GM18861 (cell line): ENCODE measurements at regions not wholly inside any gene's neighbourhood (a gene's known extent, or its start where the extent isn't known, plus 50 kb on each side); places are given as distances from the start of the nearest gene placed in this dataset.
"Not testable (repeated sequence)": the region's sequence is repeated elsewhere in the genome, so short reads cannot be mapped to it uniquely, and the experiment has no call there.

Source experiments
- ATAC-seq: cut with Tn5 transposase; IDR thresholded peaks from one replicate; pipeline ENCODE4 v1.9.1; 2021; ENCODE audit not compliant: unreplicated experiment

DNA sequence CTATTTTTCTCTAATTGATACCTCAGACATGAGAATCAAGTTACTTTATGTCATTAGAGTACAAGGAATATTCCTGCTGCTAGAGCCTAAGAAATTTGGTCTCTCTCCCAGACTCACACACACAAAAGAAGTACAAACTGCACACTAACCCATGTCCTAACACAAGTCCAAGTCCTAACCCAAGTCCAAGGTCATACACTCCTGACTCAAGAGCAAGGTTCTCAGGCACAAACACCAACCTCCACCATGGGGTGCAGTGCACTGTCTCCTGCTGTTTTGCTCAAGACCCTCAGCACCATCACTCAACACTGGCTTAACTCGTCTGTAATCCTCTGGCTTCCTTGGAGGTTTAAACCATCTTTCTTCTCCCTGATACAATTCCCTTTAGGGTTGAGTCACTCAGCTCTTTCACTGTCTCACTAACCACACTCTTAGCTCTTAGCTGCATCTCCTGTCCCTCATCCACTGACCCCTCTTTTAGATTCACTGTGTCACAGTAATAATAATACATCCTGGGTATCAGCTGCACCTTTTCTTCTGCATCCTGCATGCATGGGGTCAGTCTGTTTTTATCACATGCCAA, 129.8 kb downstream of the BCL2L11 start:
- no peak for ATAC-seq

- no peak for ATAC-seq
Observed at GRCh38 chr2:111251711-111252110, 131.0 kb downstream of the BCL2L11 start.

- ATAC-seq = no peak
Observed at GRCh38 chr2:111252436-111252835, 131.7 kb downstream of the BCL2L11 start.

- not testable (repeated sequence) for ATAC-seq
Observed at GRCh38 chr2:111254916-111255315, 134.2 kb downstream of the BCL2L11 start.

DNA sequence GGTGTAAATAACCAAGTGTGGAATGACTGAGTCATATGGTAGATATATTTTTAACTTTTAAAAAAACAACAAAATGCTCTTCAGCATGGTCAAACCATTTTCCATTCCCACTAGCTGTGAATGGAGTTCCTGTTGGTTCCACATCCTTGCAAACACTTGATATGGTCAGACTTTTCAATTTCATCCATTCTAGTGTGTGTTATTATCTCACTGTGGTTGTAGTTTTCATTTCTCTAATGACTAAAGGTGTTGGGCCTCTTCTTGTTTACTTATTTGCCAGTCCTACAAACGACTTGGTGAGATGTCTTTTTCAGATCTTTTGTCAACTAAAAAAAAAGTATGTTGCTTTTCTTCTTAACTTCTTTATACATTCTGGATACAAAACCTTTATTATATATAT, 135.9 kb downstream of the BCL2L11 start:
- ATAC-seq = not testable (repeated sequence)

DNA sequence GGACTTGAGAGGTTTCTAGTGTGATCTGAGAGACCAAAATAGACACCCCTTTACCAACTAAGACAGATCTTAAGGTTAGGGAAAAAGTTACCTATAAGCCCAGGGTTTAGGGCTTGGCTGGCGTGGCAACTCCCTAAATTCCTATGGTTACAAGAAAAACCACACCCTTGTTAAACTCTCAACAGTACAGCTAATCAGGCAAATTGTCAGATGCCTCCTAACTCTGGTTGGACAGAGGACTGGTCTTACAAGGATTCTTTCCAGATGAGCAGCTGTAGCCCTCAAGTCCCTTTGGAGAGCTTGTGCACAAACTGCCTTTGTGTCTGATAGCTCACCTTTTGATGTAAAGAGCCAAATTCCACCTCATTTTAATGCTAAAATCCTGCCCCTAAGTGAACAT, 136.9 kb downstream of the BCL2L11 start:
- not testable (repeated sequence) for ATAC-seq

- ATAC-seq = not testable (repeated sequence)
Observed at GRCh38 chr2:111258318-111258717, 137.6 kb downstream of the BCL2L11 start.

GRCh38 chr2:111262627-111263379, 142.1 kb downstream of the BCL2L11 start:
- not testable (repeated sequence) for ATAC-seq

- ATAC-seq = not testable (repeated sequence)
Observed at GRCh38 chr2:111263380-111264017, 142.8 kb downstream of the BCL2L11 start.

GRCh38 chr2:111264956-111265355, 144.2 kb downstream of the BCL2L11 start:
- not testable (repeated sequence) for ATAC-seq

- not testable (repeated sequence) for ATAC-seq
Observed at GRCh38 chr2:111266556-111266955, 145.8 kb downstream of the BCL2L11 start.

DNA sequence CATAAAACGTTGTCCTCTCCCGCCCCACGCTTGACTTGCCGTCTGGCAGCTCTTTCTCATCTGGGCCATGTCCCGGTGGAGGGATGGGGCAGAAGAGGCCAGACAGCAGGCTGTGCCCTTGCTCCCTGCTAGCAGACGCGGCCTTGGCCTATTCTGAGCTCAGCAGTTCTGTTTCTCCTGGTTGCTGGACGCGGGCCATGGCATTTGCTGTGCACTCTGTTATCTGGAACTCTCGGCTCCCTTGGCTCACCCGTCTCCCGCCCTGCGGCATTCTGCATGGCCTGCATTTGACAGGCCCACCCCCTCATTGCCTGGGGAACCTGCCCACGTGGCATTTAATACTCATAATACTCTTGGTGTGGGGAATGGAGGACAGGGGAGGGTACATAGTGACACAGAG, 146.3 kb downstream of the BCL2L11 start:
- ATAC-seq = not testable (repeated sequence)

GRCh38 chr2:111269761-111270323, 149.1 kb downstream of the BCL2L11 start:
- not testable (repeated sequence) for ATAC-seq

- ATAC-seq = not testable (repeated sequence)
Observed at GRCh38 chr2:111270569-111270968, 149.9 kb downstream of the BCL2L11 start.

DNA sequence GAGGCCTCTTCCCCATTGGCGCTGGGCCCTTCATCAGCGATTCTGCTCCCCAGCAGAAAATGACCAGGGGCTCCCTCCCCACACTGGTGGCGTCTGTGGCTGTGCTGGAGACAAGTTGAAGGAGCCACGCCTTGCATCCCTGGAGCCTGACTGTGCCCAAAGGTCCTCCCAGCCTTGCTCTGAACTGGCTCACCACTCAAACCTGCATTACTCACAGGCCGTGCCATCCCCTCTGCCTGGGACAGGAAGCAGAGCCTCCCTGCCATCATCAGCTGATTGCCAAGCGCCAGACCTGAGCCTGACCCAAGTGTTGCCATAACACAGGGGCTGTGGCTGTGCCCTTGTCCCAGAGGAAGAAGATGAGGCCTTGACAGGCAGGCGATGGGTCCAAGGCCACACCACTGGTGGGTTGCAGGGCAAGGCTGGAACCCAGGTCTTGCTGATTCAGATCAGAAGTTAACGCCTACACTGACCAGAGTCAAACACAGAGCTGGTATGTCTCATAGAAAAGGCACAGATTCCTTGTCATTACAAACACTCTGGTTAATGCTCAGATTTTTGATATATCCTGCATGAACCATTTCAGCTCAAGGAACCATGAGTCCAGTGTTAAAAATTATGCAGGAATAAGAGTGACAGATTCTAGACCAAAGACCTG, 151.1 kb downstream of the BCL2L11 start:
- ATAC-seq = not testable (repeated sequence)

DNA sequence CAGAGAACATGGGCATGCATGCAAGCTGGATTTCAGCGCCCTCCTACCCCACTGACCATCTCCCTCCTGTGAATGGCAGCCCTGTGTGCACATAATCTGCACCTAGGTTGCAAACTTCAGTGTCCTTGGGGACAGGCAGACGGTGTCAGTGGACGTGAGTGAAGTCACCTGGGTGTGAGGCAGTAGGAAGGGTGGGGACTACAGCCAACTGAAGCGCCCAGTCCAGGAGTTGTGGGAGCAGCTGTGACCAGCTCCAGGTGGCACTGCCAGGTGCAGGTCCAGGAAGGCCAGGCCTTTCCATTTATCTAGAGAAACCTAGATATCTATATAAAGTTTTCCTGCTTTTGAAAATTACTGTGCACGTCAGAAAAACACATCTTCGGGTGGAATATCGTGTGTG, 152.3 kb downstream of the BCL2L11 start:
- not testable (repeated sequence) for ATAC-seq

DNA sequence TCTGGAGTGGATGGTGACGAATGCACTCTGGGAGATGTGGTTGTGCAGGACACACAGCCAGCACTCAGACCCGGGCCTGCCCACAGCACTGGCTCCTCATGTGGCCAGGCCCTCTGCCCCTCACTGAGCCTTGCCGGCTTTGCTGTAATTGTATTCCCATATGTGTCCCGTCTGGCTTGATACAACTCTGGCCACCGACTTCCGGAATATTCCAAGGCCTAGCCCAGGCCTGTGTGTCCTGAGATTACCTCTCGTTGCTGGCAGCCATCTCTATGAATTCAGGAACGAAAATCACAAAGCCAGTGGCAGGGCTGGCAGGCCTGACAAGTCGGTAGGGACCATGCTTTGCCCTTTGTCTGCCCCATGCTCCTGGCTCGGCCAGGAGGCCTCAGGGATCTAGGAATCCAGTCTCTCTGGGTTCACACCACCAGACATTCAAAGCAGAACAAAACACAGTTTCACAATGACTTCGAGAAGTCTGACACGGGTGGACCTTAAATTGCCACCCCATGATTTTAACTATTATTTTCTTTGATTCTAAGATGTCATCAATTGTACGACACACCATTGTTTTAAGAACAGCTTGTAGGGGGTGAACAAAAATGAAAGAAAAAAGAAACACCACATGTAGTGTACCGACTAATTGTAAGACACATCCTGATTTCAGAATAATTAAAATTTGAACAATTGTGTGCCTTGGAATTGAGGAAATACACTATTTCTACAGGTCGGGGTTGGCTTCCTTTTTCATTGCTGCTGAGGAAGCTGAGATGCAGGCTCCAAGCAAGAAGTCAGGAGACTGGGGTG, 154.5 kb downstream of the BCL2L11 start:
- ATAC-seq = not testable (repeated sequence)

DNA sequence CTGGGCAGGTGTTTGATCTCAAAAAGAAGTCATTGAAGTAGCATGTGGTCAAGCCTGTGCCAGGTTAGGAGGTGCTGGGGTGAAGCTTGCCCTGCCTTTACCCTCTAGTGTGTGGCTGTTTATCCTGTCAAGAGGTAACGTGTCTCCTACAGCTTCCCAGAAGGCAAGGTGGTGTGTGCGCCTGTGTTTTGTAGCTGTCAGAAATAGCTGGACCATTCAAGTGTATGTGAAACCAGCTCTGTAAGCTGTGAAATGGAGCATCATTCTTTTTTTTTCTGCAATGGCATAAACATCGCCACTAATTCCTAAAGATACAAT, 155.1 kb downstream of the BCL2L11 start:
- not testable (repeated sequence) for ATAC-seq

- ATAC-seq = not testable (repeated sequence)
Observed at GRCh38 chr2:111278133-111278532, 157.4 kb downstream of the BCL2L11 start.

- not testable (repeated sequence) for ATAC-seq
Observed at GRCh38 chr2:111280709-111281286, 160.1 kb downstream of the BCL2L11 start.
